Activated T-helper 1 cell treated with anti-CD3 and anti-CD28 coated beads, Interleukin-12 subunit alpha, Interleukin-12 subunit beta, Interleukin-2, Interleukin-4 antibody, amounts not matched to agents 30 ng/mL and 10 ng/mL and 1 ng/mL, durations not matched to agents 14 hours and 24 hours and 36 hours (primary cell): ENCODE measurements at regions not wholly inside any gene's neighbourhood (a gene's known extent, or its start where the extent isn't known, plus 50 kb on each side); places are given as distances from the start of the nearest gene placed in this dataset.

Experiments used
- DNase-seq: peaks from one replicate; pipeline ENCODE4 v3.0.0; 2021; ENCODE audit warnings: low spot score
- H3K27ac Mint-ChIP-seq: one replicate; pipeline ENCODE4 v1.8.0; 2021; ENCODE audit warnings: mild to moderate bottlenecking, mixed read lengths
- H3K27me3 Mint-ChIP-seq: one replicate; pipeline ENCODE4 v1.8.0; 2022; ENCODE audit warnings: mild to moderate bottlenecking, moderate library complexity, mixed read lengths; ENCODE audit not compliant: insufficient read depth
- H3K36me3 Mint-ChIP-seq: one replicate; pipeline ENCODE4 v1.8.0; 2021; ENCODE audit warnings: low read depth, mixed read lengths
- H3K4me1 Mint-ChIP-seq: one replicate; pipeline ENCODE4 v1.8.0; 2021; ENCODE audit warnings: low read depth, mixed read lengths
- H3K4me3 Mint-ChIP-seq: one replicate; pipeline ENCODE4 v1.8.0; 2021; ENCODE audit warnings: mild to moderate bottlenecking, moderate library complexity, mixed read lengths
- H3K9me3 Mint-ChIP-seq: one replicate; pipeline ENCODE4 v1.8.0; 2021; ENCODE audit warnings: mixed read lengths
- intact Hi-C: fragments of 100-400 bp; cut with micrococcal nuclease; formaldehyde crosslinking; loops from one replicate; pipeline ENCODE4 v1.15.1; 2024

DNA sequence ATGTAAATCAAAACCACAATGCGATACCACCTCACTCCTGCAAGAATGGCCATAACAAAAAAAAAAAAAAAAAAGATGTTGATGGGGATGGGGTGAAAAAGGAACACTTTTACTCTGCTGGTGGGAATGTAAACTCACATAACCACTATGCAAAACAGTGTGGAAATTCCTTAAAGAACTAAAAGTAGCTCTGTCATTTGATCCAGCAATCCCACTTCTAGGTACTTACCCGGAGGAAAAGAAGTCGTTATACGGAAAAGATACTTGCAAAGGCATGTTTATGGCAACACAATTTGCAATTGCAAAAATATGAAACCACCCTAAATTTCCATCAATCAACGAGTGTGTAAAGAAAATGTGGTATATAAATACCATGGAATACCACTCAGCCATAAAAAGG, 205.0 kb downstream of the TENT4A start:
- Mint-ChIP-seq H3K4me1 (no peaks in the 10 kb centered on the region), H3K9me3 (no peaks in the 10 kb centered on the region), H3K4me3 (no peak overlapping the region), H3K27ac (no peak overlapping the region), H3K36me3 (no peaks in the 10 kb centered on the region), H3K27me3 (peaks cover 3% of the 10 kb centered on the region)
- intact Hi-C loops, result no loop called here
- DNase-seq, result no peak

DNA sequence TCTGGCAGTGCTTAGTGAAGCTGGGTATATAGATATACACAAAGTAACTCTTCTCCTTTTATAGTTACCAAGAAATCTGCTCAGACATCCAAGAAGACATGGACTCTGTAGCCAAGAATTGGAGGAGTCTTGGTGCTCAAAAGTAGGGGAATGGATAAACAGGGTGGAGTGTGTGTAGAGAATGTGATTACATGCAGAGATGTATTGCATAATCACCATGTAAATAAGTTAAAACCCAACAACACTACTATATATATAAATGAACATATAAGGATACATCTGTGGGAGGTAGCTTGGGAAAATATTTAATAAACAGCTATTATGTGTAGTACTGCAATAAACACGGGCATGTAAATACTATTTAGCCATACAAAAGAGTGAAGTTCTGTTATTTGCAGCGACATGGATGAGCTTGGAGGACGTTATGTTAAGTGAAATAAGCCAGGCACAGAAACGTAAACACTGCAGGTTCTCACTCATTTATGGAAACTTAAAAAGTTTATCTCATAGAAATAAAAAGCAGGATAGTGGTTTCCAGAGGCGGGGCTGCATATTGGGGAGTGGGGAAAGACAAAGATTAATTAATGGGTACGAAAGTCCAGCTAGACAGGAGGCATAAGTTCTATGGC, 207.5 kb downstream of the TENT4A start:
- no peak overlapping the region for H3K27ac Mint-ChIP-seq
- no peak overlapping the region for H3K4me3 Mint-ChIP-seq
- intact Hi-C loops, result no loop called here
- H3K4me1 Mint-ChIP-seq, result no peaks in the 10 kb centered on the region
- no peak for DNase-seq
- H3K9me3 Mint-ChIP-seq, result no peaks in the 10 kb centered on the region
- H3K36me3 Mint-ChIP-seq, result no peaks in the 10 kb centered on the region
- H3K27me3 Mint-ChIP-seq, result peaks cover 4% of the 10 kb centered on the region

DNA sequence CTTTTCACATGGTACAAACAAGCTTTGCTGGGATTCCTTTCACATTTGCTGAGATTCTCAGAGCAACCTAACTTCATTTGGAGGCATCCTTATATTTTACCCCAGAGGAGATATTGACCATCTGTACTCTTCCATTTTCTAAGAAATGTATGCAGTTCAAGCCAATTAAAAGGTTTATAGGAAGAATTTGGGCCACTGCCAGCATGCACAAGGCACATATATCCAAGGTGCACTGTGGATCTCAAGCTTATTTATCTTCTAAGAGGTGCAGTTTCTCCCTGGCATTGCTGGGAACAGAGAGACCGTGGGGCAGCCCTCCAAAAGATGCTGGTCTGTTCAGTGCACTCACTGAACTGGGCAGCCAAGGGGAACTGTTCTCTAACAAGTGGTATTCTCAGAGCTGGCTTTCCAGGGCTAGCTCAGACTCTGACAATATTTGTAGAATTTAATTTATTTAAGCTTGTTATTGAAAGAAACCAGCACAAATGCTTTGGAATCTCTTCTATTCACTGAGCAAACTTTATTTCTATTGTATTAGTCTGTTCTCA, 213.3 kb downstream of the TENT4A start:
- H3K4me3 Mint-ChIP-seq, result no peak overlapping the region
- no peaks in the 10 kb centered on the region for H3K9me3 Mint-ChIP-seq
- no peak for DNase-seq
- intact Hi-C loops, result loop anchor here (5.0 kb wide), 1 partner anchor 104 kb away; no protein-coding TSS in a partner anchor
- H3K4me1 Mint-ChIP-seq, result no peaks in the 10 kb centered on the region
- H3K27me3 Mint-ChIP-seq, result peaks cover 2% of the 10 kb centered on the region
- H3K36me3 Mint-ChIP-seq, result no peaks in the 10 kb centered on the region
- no peak overlapping the region for H3K27ac Mint-ChIP-seq

DNA sequence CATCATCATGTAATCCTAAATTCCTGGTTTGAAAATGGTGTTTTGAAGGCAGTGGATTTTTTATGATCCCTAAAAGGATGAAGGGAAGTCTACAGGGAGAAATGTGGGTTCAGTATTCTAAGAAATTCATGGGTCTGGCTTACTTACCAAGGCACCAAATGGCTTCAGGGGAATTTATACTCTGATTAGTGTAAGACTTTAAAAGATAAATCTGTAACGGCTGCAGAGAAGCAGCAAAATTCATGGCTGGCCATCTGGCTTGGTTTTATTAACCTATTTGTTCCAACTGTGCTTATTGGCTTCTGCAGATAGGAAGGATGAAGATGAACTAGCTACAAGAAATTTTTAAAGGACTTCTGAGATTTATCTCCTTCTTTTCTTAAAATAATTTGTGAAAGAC, 222.8 kb downstream of the TENT4A start:
- no peaks in the 10 kb centered on the region for H3K4me1 Mint-ChIP-seq

DNA sequence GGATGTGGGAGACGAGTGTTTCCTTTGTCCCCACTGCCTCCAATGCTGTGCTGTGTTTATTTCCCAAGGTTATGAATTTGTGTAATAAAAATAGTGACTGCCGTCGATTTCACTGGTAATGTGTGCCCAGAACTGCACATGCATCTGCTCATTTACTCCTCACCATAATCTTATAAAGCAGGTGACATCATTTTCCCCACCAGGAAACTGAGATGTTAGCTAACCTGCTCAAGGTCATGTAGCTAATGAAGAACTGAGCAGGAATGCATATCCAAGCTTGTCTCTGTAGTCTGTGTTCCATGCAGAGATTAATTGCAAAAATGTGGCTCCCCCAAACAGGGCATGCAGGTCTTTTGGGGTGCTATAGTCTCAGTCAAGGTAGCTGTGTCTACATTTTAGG, 224.4 kb downstream of the TENT4A start:
- DNase-seq, result no peak
- H3K4me1 Mint-ChIP-seq, result no peaks in the 10 kb centered on the region
- no peak overlapping the region for H3K27ac Mint-ChIP-seq
- intact Hi-C loops, result no loop called here
- H3K4me3 Mint-ChIP-seq, result no peak overlapping the region
- no peaks in the 10 kb centered on the region for H3K9me3 Mint-ChIP-seq
- H3K27me3 Mint-ChIP-seq, result no peaks in the 10 kb centered on the region
- no peaks in the 10 kb centered on the region for H3K36me3 Mint-ChIP-seq

More for the DNA sequence above, 222.8 kb downstream of the TENT4A start:
- no peak overlapping the region for H3K4me3 Mint-ChIP-seq
- no peaks in the 10 kb centered on the region for H3K36me3 Mint-ChIP-seq
- no peaks in the 10 kb centered on the region for H3K27me3 Mint-ChIP-seq
- no peaks in the 10 kb centered on the region for H3K9me3 Mint-ChIP-seq
- DNase-seq, result no peak
- intact Hi-C loops, result no loop called here
- no peak overlapping the region for H3K27ac Mint-ChIP-seq

DNA sequence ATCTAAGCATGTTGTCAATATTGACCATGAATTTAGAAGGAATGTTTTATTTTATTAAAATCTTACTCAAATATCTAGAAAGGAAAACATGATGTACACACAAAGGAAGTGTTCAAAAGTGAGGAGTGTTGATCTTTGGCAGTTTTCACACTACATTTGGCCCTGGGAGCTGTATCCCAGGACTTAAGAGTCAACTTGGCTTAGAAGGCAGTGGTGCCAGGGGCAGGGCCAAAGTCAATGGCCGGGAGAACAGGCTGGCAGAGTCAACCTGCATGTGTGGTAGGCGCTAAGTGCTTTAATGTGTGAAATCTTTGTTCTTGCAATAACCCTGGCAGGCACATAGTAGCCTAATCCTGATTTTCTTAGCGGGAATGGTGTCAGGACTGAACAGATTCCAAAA, 228.4 kb downstream of the TENT4A start:
- DNase-seq, result no peak
- Mint-ChIP-seq H3K36me3 (no peaks in the 10 kb centered on the region), H3K27ac (no peak overlapping the region), H3K4me1 (no peaks in the 10 kb centered on the region), H3K4me3 (no peak overlapping the region), H3K27me3 (no peaks in the 10 kb centered on the region), H3K9me3 (no peaks in the 10 kb centered on the region)
- intact Hi-C loops, result no loop called here

DNA sequence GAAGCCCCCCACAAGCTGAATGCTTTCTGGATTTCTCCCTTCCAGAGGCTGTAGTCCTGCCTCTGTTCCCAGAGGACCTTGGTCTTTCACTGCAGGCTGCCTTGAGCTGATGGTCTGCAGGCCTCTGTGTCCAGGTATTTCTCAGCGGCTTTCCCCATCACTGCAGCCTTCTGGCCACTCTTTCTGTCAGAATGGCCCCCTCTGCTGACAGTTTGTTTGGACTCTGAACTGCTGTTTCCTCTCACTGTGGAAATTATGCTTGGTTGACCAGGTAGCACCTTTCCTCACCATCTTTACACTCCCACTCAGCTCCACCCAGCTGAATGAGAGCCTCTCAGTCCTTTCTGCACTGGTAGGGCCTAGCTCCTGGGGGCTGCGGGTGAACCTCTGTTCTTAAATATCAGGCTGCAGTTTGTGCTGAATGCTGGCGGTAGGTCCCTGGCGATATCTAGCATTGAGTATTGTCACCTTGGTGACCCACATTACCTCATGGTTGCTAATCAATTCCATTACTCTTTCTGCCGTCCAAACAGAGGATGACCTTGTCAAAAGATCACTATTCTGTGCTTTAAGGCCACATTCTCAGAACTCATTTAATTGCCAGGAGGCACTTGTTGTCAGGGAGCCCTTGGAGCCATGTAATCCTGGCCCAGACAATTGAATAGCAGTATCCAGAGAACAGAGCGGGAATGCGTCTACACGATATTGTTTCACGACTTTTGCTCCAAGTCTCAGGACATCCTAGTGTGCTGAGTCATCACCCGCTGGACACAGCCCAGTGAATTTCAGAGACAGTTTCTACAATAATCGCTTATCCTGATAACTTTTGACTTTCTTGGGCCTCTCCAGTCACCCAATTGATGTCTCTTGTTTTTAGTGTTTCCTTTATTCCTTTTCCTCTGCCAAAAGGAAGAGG, 230.2 kb downstream of the TENT4A start:
- no peak overlapping the region for H3K4me3 Mint-ChIP-seq
- no peaks in the 10 kb centered on the region for H3K4me1 Mint-ChIP-seq
- no peaks in the 10 kb centered on the region for H3K9me3 Mint-ChIP-seq
- intact Hi-C loops, result no loop called here
- DNase-seq, result no peak
- H3K27ac Mint-ChIP-seq, result no peak overlapping the region
- no peaks in the 10 kb centered on the region for H3K36me3 Mint-ChIP-seq
- no peaks in the 10 kb centered on the region for H3K27me3 Mint-ChIP-seq

DNA sequence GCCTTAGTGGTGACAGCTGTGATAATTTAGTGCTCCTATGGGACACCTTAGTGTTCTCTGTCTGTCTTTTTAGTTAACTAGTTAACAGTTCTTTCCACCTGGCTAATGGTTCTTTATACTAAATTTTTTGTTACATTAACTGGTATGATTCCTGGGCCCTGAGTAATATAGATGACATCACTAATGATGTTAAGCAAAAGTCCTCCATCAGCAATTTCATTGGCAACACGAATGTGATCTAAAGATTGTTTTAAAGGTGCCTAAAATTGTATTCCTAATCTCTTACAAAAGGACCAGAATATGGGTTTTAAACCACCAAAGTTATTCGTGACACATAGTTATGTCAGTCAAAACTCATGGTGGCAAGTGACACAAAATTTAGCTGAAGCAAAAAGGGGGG, 235.3 kb downstream of the TENT4A start:
- no peaks in the 10 kb centered on the region for H3K9me3 Mint-ChIP-seq
- no peak for DNase-seq
- no peaks in the 10 kb centered on the region for H3K27me3 Mint-ChIP-seq
- no peak overlapping the region for H3K4me3 Mint-ChIP-seq
- H3K36me3 Mint-ChIP-seq, result no peaks in the 10 kb centered on the region
- H3K4me1 Mint-ChIP-seq, result no peaks in the 10 kb centered on the region
- intact Hi-C loops, result no loop called here
- H3K27ac Mint-ChIP-seq, result no peak overlapping the region

DNA sequence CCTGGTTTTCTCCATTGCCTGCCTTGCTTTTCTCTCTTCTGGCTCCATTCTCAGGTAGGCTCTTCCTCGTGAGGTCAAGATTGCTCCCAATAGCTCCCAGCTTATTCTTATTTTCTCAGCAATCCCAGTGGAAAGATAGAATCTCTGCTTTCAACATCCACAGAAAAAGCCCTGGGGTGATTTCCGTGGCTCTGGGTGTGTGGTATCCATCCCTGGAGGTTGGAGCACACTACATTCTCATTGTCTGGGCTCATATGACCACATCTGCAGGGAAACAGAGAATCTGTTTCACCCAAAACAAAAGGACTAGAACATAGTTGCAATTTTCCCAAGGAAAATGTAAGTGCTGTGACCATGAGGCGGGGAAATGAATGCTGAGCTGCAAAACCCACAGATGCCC, 236.0 kb downstream of the TENT4A start:
- no peaks in the 10 kb centered on the region for H3K9me3 Mint-ChIP-seq
- H3K36me3 Mint-ChIP-seq, result no peaks in the 10 kb centered on the region
- intact Hi-C loops, result no loop called here
- no peak overlapping the region for H3K27ac Mint-ChIP-seq
- no peaks in the 10 kb centered on the region for H3K27me3 Mint-ChIP-seq
- no peak overlapping the region for H3K4me3 Mint-ChIP-seq
- DNase-seq, result no peak
- H3K4me1 Mint-ChIP-seq, result no peaks in the 10 kb centered on the region

DNA sequence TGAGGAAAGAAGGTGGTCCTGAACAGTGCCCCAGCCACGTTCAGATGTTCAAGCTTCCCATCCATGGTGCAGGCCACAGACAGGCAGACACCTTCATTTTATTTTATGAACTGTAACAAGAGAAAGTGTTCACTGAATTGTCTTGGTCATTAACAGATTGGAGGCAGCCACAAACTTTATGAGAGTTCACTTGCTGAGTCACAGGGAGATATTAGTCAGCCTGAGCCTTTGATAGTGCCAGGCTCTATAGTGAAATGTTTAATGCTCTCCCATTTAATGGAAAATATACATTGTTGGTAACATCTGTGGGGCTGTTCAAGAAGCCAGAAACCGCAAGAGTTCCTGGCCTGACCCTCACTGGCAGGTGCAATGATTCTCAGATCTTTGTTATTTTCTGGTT, 237.0 kb downstream of the TENT4A start:
- Mint-ChIP-seq H3K9me3 (no peaks in the 10 kb centered on the region), H3K27ac (no peak overlapping the region), H3K27me3 (no peaks in the 10 kb centered on the region), H3K4me1 (no peaks in the 10 kb centered on the region), H3K36me3 (no peaks in the 10 kb centered on the region), H3K4me3 (no peak overlapping the region)
- intact Hi-C loops, result no loop called here
- DNase-seq, result no peak

DNA sequence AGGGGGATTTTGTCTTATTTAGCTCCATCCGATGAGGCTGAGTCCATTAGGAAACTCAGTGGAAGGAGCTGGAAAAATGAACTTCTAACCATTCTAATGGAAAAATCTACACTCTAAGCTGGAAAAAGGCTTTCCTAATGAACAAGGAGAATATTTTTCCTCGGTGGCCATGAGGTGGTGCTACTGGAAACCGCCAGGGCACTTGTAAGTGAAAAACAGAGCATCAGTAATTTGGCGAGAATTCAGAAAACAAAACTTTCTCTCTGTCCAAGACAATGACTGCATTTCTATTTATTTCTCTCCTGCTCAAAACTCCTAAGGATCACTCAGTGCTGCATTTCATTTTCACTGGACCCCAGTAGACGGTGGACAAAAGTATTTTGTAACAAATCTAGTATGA, 237.6 kb downstream of the TENT4A start:
- no peak for DNase-seq
- Mint-ChIP-seq H3K4me1 (no peaks in the 10 kb centered on the region), H3K4me3 (no peak overlapping the region), H3K27me3 (no peaks in the 10 kb centered on the region), H3K27ac (no peak overlapping the region), H3K9me3 (no peaks in the 10 kb centered on the region), H3K36me3 (no peaks in the 10 kb centered on the region)
- intact Hi-C loops, result no loop called here

DNA sequence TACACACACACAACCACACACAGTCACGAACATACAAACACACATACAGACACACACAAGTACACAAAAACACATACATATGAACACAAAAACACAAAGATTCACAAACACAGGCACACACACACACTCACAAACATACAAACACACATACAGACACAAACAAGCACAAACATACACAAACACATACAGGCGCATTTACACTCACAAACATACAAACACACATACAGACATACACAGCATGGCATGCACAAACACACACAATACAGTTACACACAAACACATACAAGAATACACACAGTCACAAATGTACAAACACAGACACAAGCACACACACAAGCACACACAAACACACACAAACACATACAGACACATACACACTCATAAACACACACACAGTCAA, 247.9 kb downstream of the TENT4A start:
- intact Hi-C loops, result no loop called here
- no peaks in the 10 kb centered on the region for H3K36me3 Mint-ChIP-seq
- H3K27ac Mint-ChIP-seq, result no peak overlapping the region
- no peaks in the 10 kb centered on the region for H3K4me1 Mint-ChIP-seq
- no peak for DNase-seq
- no peaks in the 10 kb centered on the region for H3K27me3 Mint-ChIP-seq
- no peak overlapping the region for H3K4me3 Mint-ChIP-seq
- H3K9me3 Mint-ChIP-seq, result peaks cover 3% of the 10 kb centered on the region

DNA sequence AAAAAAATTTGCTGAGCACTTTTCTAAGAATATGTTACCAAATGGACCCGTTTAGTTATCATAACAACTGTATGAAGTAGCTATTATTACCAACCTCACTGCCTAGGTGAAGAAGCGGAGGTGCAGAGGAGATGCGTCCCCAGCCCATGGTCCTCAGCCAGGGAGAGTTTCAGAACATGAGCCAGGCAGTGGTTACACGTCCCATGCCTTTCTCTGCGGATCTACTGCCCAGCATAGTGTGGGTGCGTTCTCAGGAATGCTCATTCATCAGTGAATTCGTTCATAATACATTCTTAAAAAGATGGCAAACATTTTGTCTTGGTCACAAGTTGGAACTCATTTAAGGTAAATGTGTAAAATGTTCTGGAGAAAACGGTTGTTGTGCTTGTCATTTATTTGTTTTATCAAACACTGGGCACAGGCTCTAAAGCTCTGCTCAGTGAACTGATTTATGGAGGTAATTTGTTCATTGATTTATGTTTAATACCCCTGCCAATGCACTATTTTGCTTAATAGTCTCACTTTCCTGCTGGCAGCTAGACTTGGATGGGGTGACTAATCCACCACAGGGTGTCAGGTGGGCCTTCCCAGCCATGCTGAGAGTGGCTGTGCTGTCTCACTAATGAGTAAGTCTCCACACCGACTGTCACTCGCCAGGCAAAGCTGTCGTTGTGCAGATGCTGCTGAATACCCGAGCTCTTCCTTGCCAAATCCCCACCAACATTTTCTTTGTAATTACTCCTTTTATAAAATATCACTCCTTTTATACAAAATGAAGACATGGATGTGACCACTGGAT, 248.8 kb downstream of the TENT4A start:
- no peak for DNase-seq
- Mint-ChIP-seq H3K27me3 (no peaks in the 10 kb centered on the region), H3K4me1 (no peaks in the 10 kb centered on the region), H3K36me3 (no peaks in the 10 kb centered on the region), H3K4me3 (no peak overlapping the region), H3K9me3 (peaks cover 5% of the 10 kb centered on the region), H3K27ac (no peak overlapping the region)
- intact Hi-C loops, result no loop called here
